H1 (cell line): ENCODE measurements at regions not wholly inside any gene's neighbourhood (a gene's known extent, or its start where the extent isn't known, plus 50 kb on each side); places are given as distances from the start of the nearest gene placed in this dataset.

ENCODE experiments used
- ASH2L ChIP-seq: fragments of 200-600, 300-600 bp; sonication (generic); IDR thresholded peaks from one replicate; pipeline ENCODE4 v1.7.1; 2017; ENCODE audit warnings: low read length
- CBX8 ChIP-seq: fragments of 300-800, 300-1000 bp; sonication (generic); IDR thresholded peaks from 2 replicates; pipeline ENCODE4 v1.7.1; 2016; ENCODE audit warnings: low read depth, low read length, borderline replicate concordance
- PHF8 ChIP-seq: fragments of 200-600 bp; sonication (generic); conservative IDR thresholded peaks from 2 replicates; pipeline ENCODE4 v1.7.1; 2012; ENCODE audit warnings: low read depth, mild to moderate bottlenecking, inconsistent platforms, low read length, moderate library complexity
- RFX5 ChIP-seq: IDR thresholded peaks from 2 replicates; pipeline ENCODE4 v1.6.1; 2011; ENCODE audit warnings: low read depth, low read length, improper control_type of control experiment, borderline replicate concordance
- TCF12 ChIP-seq: IDR thresholded peaks from 2 replicates; pipeline ENCODE4 v1.6.1; 2011; ENCODE audit warnings: low read depth, mild to moderate bottlenecking, low read length
- TF ChIP-seq, protein P1 (sequence below): IDR thresholded peaks from 2 replicates; pipeline ENCODE4 v1.6.1; 2012; ENCODE audit warnings: inconsistent platforms

DNA sequence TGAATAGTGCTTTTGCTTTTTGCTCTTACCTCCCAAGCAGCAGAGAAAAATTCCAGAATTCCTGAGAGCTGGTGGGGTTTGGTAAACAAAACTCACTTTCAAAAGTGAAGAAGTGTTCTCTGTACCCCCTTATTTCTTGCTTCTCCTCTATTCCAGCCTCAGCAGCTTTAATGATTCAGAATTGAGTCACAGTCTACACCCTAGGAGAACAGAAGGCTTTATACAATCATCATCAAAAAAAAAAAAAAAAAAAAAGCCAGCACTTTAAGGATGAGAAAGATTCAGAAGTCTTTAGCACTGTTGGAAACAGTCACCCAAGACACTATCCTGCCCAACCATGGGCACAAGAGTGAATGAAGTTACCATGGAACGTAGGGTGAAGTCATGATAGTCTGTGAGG is 1583.1 kb upstream of the PCDH10 start (continued):
- TF ChIP-seq TCF12 (no peak), PHF8 (no peak), ASH2L (no peak), RFX5 (no peak), CBX8 (no peak)
- TF ChIP-seq, protein P1, sequence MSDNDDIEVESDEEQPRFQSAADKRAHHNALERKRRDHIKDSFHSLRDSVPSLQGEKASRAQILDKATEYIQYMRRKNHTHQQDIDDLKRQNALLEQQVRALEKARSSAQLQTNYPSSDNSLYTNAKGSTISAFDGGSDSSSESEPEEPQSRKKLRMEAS: no peak
